SH-SY5Y (cell line): ENCODE measurements at regions not wholly inside any gene's neighbourhood (a gene's known extent, or its start where the extent isn't known, plus 50 kb on each side); places are given as distances from the start of the nearest gene placed in this dataset.

Source experiments
- GATA2 ChIP-seq: IDR thresholded peaks from 2 replicates; pipeline ENCODE4 v1.6.1; 2011; ENCODE audit warnings: mild to moderate bottlenecking, low read depth, low read length
- GATA3 ChIP-seq: IDR thresholded peaks from 2 replicates; pipeline ENCODE4 v1.6.1; 2011; ENCODE audit warnings: low read depth, mild to moderate bottlenecking, low read length, moderate library complexity

DNA sequence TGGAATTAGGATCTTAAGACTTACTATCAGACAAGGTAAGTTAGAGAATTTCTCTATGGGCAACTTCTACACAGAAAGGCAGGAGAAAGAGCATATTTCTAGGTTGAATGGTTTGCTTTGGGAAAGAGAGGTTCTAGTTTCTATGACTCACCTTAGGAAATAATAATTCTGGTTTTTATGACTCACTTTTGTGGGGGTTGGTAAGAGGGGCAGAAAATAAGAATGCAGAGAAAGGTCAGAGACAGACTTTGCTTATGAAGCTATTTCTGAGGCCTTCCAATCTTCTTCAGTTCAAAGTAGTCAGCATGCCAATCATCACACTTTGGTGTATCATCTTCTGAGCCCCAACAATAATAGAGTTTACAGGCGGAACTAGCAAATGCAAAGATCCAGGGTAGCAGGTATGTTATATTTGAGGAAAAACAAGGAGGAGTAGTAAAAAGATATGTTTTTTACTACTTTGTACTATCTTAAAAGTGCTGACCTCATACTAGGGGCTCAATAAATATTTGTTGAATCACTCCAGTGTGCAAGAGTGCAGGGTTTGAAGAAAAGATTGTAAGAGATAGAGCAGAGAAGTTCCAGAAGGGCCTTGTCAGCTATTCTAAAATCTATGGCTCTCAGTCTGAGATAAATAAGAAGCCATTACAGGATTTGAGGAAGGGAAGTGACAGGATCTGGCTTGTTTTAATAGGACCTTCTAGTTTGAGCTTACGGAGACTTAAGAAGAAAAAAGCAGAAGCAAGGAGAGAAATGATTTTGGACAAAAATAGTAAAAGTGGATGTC lies 56.7 kb upstream of the LRFN5 start:
- TF ChIP-seq GATA2 (no peak), GATA3 (no peak)

DNA sequence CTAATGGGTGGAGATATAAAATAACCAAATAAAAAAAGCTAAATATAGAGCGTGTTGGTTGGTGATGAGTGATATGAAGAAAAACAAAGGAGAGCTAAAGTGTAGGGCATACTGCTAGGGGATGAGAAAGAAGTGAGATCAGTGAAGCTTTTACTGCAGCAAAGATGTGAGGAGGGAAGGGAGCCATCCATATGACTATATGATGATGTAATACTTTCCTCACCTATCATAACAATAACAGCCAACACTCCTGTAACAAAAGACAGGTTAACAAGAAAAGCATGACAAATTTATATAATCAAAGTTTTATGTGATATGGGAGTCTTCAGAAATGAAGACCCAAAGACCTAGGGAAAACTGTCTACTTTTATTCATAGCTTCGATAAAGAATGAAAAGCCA lies 57.4 kb upstream of the LRFN5 start:
- no peak for TF ChIP-seq GATA2
- TF ChIP-seq GATA3, result no peak

DNA sequence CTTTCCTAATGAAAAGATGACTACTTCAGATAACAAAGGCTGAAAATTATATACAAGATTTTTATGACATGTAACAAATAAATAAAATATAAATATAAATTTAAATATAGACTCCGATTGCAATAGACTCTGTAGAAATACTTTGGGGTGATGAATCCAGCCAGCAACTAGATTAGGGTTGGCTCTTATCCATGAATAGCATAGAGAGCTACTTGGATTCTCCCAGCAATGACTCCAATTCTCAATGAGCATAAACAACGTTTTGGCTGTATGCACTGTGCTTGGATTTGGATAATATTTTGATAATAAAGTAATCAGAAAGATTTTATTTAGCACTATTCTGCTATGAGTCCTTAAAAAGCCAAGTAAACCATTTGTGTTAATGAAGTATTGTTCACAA lies 58.0 kb upstream of the LRFN5 start:
- TF ChIP-seq GATA2 (no peak), GATA3 (no peak)

DNA sequence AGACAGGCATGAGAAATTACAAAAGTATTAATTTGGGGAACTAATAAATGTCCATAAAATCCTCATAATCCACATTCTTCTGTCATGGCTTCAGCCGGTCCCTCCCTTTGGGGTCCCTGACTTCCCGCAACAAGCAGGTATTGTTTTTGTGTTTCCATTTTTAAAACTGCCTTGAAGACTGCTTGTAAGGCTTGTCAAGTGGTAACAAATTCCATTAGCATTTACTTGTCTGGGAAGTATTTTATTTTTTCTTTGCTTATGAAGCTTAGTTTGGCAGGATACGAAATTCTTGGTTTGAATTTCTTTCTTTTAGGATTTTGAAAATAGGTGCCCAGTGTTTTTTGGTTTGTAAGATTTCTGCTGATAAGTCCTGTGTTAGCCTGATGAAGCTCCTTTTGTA lies 65.3 kb upstream of the LRFN5 start:
- TF ChIP-seq GATA2 (no peak), GATA3 (no peak)

DNA sequence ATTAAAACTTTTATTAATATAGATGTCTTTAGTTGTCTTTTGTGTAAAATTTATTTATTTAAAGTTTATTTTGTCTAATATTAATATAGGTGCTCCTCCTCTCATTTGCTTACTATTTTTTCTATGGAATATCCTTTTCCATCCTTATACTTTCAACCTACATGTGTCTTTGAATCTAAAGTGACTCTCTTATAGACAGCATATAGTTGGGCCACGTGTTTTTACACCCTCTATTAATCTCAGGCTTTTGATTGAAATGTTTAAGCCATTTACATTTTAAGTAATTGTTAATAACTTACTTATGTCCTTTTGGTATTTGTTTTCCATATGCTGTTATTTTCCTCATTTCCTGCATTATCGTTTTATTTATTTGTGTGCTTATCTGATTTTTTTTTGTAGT lies 74.4 kb upstream of the LRFN5 start:
- TF ChIP-seq GATA2, result no peak
- no peak for TF ChIP-seq GATA3

DNA sequence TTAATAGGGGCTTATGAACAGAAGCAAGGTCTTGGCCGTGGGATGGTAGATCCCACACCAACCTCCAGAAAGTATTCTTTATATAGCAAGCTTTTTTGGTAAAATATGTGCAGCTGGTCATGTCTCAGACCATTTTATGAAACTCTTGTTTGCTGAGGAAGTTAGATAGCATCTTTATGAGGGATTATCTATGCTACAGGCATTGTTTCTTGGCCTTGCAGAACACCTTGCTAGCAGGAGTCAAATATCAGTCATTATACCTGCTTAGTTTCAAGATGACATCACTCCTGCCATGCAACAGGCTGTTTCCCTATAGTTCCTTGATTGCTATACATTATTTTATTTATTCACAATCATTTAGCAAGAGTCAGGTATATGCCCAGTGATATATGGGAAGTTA lies 84.8 kb upstream of the LRFN5 start:
- no peak for TF ChIP-seq GATA2
- TF ChIP-seq GATA3, result no peak

DNA sequence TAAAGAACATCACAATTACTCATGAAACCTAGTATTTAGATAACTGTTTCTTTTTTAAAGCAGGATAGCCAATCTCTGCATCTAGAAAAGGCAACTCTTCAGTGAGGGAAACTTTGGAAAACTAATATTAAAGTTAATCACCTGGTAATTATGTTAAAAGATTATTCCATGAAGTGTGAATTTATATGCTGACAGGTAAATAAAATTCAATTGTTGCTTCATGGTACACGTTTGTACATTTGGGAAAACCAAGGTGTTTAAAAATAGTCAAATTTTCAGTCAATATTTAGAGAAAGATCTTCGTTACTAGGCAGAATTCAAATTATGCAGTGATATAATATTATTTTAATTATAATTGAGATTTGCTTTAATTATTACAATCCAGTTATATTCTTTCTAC lies 100.1 kb upstream of the LRFN5 start:
- TF ChIP-seq GATA2, result no peak
- no peak for TF ChIP-seq GATA3

DNA sequence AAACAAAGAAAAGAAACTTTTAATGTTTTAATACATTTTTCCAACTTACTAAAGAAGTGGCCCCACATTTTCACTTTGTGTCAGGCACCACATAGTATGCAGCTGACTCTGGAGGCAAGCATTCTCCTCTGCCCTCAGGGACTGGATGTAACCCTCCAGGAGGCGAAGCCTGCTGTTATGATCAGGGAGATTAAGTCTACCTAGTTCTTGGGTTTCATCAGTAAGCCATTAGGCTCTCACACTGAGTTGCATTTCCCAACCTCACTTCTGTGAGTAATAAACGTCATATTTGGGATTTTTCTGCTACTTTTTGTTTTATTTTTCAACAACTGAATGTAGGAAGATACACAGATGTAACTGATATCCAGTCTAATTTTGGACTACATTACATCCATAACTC lies 101.2 kb upstream of the LRFN5 start:
- TF ChIP-seq GATA2 (no peak), GATA3 (no peak)

DNA sequence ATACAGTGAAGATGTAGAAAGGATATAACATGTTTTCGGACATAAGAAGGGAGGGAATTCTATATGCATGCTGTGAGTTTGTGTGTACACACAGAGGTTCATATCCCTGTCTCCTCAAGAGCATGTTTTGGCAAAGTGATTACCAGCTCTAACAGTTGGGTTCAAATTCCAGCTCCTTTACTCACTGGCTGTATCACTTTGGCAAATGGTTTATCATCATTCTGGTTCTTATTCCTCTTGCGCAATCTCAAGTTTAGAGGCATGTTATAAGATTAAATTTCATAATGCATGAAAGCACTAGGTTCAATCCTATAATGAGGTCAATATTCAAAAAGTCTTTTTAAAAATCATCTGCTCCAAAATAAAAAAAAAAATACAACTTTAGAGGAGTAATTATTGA lies 107.7 kb upstream of the LRFN5 start:
- TF ChIP-seq GATA2 (no peak), GATA3 (no peak)

DNA sequence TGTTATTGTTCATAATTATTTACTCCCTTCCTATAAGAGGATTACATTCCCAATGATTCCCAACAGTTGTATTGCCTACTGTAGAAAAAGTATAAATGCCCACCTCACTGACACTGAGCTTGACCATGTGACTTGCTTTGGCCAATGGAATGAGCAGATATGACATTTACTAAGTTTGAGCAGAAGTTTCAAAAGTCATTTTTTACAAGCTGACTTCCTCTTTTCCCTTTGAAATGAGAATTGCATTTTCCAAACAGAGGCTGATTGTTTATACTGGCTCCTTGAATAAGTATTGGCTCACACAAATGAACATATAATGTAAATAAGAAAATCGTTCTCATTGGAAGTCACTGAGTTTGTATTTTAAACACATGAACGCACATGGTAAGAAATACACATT lies 116.4 kb upstream of the LRFN5 start:
- TF ChIP-seq GATA3 (no peak), GATA2 (no peak)

DNA sequence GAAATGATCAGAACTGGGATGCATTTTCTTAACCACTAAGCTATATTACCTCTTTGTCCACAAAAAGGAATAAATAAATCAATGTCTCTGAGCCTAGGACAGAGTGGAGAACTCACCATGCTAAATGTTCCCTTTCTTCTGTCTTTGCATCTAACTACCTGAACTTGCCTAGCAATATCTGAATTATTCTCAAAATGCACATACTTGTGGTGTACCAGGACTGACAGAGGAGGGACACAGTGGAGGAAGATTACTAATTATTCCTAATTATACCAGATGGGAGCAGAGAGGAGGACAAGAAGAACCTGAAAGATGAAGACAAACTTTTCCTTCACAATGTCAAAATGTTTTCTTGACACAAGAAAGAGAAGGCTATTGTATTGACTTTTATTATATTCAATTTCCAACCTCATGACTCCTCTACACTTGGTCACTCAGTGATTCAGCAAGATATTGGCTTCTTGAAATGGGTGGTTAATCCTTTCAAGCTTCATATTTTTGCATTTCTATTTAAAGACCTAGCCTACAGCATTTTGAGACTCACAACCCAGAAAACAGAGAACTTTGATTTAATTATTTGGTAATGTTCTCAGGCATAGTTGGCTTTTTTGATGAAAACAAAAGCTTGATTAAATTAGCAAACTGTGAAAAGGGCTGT lies 117.2 kb upstream of the LRFN5 start:
- no peak for TF ChIP-seq GATA2
- TF ChIP-seq GATA3, result no peak

DNA sequence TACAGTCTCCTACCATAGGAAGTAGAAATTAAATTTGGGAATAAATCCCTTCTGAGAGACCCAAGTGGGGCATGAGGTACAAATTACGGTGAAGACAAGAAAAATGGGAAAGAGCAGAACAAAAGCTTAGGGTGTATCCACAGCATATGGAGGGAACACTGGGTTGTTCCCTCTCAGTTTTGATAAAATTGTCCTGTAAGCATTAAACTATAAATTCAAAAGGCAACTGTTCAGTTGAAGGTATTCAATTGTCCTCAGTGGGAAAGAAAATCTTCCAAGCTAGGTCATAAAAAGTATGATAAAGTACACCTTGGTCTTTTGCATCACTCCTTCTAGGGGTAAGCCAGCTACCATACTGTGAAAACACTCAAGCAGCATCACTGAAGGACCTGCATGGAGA lies 118.3 kb upstream of the LRFN5 start:
- no peak for TF ChIP-seq GATA3
- no peak for TF ChIP-seq GATA2

DNA sequence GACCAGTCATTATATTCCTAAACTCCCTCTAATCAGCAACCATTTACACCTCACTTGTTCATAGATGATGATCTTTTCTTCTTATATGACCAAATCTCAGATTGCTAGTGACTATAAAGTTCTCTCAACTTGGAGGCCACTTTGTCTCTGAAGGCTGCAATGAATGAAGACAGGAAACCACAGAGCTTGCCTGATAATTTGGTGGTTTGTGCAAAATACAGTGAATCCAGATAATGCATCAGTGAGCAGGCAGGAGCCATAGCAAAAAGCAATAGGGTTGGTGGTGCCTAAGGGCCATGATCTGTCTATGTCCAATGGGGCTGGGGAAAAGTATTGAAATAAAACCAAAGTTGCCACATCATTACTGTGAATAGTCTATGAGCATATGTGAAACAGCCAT lies 123.8 kb upstream of the LRFN5 start:
- TF ChIP-seq GATA3, result no peak
- no peak for TF ChIP-seq GATA2

DNA sequence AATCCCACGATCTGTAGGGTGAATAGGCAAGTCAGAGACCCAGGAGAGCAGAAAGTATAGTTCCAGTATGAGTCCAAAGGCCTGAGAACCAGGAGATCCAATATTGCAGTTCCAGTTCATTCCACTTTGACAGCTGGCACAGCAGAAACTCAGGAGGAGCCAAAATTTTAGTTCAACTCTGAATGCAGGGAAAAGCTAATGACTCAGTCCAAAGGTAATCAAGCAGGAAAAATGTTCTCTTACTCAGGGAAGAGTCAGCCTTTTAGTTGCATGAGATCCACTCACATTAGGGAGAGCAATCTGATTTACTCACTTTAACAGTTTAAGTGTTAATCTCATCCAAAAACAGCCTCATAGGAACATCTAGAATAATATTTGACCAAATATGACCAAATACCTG lies 130.2 kb upstream of the LRFN5 start:
- TF ChIP-seq GATA3, result no peak
- no peak for TF ChIP-seq GATA2

DNA sequence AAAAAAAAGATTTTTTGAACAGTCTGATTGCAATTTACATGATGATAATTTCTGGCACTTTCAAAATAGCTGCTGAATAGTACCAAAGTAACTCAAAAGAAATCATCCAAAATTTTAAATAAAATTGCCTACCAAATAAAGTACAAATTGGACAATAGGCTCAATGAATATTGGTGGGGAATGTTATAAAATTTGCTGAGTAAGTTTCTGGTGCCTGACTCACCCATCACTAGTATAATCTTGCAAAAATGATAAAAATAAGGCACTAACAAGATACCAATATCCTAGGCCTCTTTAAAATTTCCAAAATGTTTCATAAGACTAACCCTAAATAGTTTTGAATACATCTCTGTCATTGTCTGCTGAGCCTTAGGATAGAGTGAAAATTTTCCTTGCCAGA lies 145.3 kb upstream of the LRFN5 start:
- TF ChIP-seq GATA2 (no peak), GATA3 (no peak)

DNA sequence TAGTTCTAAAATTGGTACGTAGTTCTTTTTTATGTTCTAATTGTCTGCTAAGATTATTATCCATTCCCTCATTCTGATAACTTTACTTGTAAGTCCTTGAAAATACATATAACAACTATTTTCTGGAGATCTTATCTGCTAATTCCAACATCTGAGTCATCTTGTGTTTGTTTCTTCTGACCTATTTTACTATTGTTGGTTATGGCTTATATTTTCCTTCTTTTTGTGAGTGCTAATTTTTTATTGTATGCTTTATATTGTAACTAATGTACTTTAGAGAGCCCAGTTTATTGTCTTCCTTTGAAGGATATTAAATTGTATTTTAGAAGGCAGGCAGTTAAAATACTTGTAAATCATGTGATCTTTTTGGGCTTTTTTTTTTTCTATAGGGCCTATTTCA lies 149.3 kb upstream of the LRFN5 start:
- TF ChIP-seq GATA3 (no peak), GATA2 (no peak)

DNA sequence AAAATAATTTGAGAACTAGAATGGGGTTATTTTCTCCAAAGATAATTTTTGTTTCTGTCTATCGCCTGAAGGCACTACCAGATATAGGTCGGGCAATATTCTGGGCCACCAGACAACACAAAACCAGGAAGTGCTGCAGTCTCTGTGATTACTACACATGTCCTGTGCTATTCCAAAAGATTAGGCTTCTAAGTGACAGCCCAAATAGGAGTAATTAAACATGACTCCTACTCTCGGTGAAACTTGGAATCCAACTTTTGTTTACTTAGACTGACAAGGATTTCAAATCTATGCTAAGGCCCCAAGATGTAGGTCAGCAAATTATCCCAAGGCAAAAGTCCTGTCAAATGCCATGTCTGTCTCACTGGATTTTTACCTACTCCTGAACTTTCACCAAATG lies 157.6 kb upstream of the LRFN5 start:
- TF ChIP-seq GATA2, result no peak
- no peak for TF ChIP-seq GATA3
